Activated B cell treated with CpG ODN at 0.5 μM for 24 hours (primary cell): ENCODE measurements at regions not wholly inside any gene's neighbourhood (a gene's known extent, or its start where the extent isn't known, plus 50 kb on each side); places are given as distances from the start of the nearest gene placed in this dataset.

Source experiments
- ATAC-seq: fragments of 200-7000 bp; cut with Tn5 transposase; one replicate; pipeline ENCODE4 v1.10.0; 2021; ENCODE audit warnings: low read depth, mild to moderate bottlenecking, moderate library complexity
- CTCF ChIA-PET: fragments of 350-600 bp; sonication (Branson Sonifier 250); formaldehyde crosslinking; loops from one replicate; lab custom pipeline; 2021; ENCODE audit warnings: antibody characterized with exemption; lab: Charles Lee
- POLR2A ChIA-PET: fragments of 350-600 bp; sonication (Branson Sonifier 250); formaldehyde crosslinking; loops from one replicate; lab custom pipeline; 2021; ENCODE audit warnings: antibody characterized with exemption; lab: Charles Lee
- DNase-seq: peaks from one replicate; pipeline ENCODE4 v3.0.0; 2022
- H3K27ac Mint-ChIP-seq: one replicate; pipeline ENCODE4 v1.8.0; 2020; ENCODE audit warnings: mixed read lengths
- H3K27me3 Mint-ChIP-seq: one replicate; pipeline ENCODE4 v1.8.0; 2021; ENCODE audit warnings: mixed read lengths
- H3K36me3 Mint-ChIP-seq: one replicate; pipeline ENCODE4 v1.8.0; 2021; ENCODE audit warnings: low read depth, mixed read lengths
- H3K4me1 Mint-ChIP-seq: one replicate; pipeline ENCODE4 v1.8.0; 2021; ENCODE audit warnings: mixed read lengths
- H3K4me3 Mint-ChIP-seq: one replicate; pipeline ENCODE4 v1.8.0; 2020; ENCODE audit warnings: mild to moderate bottlenecking, mixed read lengths
- H3K9me3 Mint-ChIP-seq: one replicate; pipeline ENCODE4 v1.8.0; 2020; ENCODE audit warnings: mixed read lengths
- intact Hi-C: fragments of 100-400 bp; cut with micrococcal nuclease; formaldehyde crosslinking; loops from one replicate; pipeline ENCODE4 v1.15.1; 2024
- TF ChIP-seq, protein P1 (sequence below): fragments of 200-600 bp; IDR thresholded peaks from one replicate; pipeline ENCODE4 v1.8.0; 2022; ENCODE audit warnings: antibody characterized with exemption, mild to moderate bottlenecking

DNA sequence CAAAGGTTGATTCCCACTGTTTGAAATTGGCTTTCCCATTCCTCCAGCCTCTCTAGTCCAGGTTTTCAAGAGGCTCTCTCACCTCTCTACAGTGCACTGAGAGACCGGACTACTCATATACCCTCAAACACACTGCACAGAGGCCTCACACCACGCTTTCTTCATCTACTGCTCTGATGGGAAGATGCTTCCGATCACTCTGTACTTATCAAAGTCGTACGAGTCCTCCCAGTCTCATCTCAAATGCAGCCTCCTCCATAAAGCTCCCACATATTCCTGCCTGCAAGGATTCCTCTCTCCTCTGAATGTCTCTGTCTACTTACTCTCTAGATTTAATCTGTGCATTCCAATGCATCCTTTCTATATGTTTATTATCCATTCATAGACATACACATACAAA, 164.4 kb downstream of the EFNB2 start:
- no peak for DNase-seq
- POLR2A ChIA-PET, result no interaction called here
- Mint-ChIP-seq H3K27me3 (peaks cover 2% of the 10 kb centered on the region), H3K9me3 (peaks cover 2% of the 10 kb centered on the region), H3K36me3 (no peaks in the 10 kb centered on the region), H3K4me1 (peaks cover 16% of the 10 kb centered on the region), H3K4me3 (no peak overlapping the region), H3K27ac (no peak overlapping the region)
- no peak for ATAC-seq
- TF ChIP-seq, protein P1, sequence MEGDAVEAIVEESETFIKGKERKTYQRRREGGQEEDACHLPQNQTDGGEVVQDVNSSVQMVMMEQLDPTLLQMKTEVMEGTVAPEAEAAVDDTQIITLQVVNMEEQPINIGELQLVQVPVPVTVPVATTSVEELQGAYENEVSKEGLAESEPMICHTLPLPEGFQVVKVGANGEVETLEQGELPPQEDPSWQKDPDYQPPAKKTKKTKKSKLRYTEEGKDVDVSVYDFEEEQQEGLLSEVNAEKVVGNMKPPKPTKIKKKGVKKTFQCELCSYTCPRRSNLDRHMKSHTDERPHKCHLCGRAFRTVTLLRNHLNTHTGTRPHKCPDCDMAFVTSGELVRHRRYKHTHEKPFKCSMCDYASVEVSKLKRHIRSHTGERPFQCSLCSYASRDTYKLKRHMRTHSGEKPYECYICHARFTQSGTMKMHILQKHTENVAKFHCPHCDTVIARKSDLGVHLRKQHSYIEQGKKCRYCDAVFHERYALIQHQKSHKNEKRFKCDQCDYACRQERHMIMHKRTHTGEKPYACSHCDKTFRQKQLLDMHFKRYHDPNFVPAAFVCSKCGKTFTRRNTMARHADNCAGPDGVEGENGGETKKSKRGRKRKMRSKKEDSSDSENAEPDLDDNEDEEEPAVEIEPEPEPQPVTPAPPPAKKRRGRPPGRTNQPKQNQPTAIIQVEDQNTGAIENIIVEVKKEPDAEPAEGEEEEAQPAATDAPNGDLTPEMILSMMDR, result no peak
- intact Hi-C loops, result no loop called here
- CTCF ChIA-PET, result no interaction called here

DNA sequence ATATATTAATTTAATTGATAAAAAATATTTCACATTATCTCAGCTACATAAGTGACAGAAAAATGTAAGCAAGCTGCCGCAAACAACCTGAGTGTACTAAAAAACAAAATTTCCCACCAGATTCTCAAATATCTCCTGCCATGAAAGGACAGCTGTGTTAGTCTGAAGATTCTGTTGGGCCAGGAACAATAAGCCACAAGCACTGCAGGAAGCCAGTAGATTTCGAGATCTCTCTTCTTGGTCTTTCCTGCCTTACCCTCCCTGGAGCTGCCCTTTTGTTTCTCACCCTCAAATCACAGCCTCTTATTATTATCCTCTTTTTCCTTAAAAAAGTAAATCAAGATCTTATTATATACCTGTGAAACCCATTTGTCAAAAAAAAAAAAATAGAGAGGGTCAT, 165.6 kb downstream of the EFNB2 start:
- ChIA-PET CTCF (no interaction called here), POLR2A (no interaction called here)
- Mint-ChIP-seq H3K36me3 (no peaks in the 10 kb centered on the region), H3K27ac (no peak overlapping the region), H3K9me3 (peaks cover 6% of the 10 kb centered on the region), H3K4me3 (no peak overlapping the region), H3K27me3 (peaks cover 2% of the 10 kb centered on the region), H3K4me1 (peaks cover 16% of the 10 kb centered on the region)
- TF ChIP-seq, protein P1, result no peak
- ATAC-seq, result no peak
- DNase-seq, result no peak
- intact Hi-C loops, result no loop called here

DNA sequence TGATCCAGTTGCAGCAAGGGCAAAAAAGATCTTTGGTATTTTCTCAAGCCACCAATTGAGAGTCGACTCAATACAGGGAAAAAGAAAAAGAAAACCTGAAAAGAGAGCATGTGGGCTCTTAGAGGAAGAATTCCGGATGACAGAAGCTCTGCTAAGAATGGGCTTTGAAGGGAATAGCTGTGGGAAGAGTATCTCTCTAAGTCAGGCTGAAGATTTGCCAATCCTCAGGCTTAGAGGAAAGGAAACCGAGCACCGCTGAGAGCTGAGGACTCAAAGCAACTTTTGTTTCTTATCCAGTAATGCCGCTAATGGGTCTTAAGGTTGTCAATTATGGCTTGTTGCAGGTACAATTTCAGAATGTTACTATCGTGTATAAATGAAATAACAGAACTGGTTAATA, 166.4 kb downstream of the EFNB2 start:
- CTCF ChIA-PET, result no interaction called here
- Mint-ChIP-seq H3K36me3 (no peaks in the 10 kb centered on the region), H3K9me3 (peaks cover 9% of the 10 kb centered on the region), H3K27me3 (peaks cover 2% of the 10 kb centered on the region), H3K4me1 (peaks cover 14% of the 10 kb centered on the region), H3K4me3 (no peak overlapping the region), H3K27ac (no peak overlapping the region)
- ATAC-seq (no peak), DNase-seq (no peak)
- intact Hi-C loops, result no loop called here
- POLR2A ChIA-PET, result no interaction called here
- TF ChIP-seq, protein P1, result no peak

DNA sequence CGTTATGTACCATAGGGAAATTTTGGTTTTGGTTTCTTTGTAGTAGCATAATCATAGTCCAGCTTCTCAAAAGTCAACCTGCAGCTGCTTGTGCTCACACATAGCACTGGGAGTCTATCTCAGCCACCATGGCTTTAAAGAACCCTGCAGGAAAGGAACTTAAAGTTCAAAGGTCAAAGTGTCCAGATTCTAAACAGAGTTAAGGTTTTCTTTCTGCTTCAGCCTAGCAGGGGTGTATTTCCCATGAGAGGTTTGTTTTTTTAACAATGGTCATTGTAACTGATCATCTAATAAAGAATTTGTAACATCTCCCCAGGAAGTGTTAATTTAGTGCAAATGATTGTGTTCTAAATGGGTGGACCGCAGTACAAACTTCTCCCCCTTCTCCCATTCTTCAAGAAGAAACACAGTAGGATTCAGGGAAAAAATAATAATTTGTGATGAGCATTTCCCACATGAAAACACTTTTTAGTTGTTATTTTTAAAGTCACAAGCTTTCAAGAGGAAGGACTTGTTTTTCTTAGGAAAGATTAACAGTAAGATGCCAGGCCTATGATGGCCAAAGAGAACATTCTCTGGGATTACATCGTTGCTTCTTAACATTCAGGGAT, 168.0 kb downstream of the EFNB2 start:
- no peak overlapping the region for H3K27ac Mint-ChIP-seq
- DNase-seq, result no peak
- intact Hi-C loops, result no loop called here
- H3K9me3 Mint-ChIP-seq, result peaks cover 9% of the 10 kb centered on the region
- peaks cover 2% of the 10 kb centered on the region for H3K27me3 Mint-ChIP-seq
- POLR2A ChIA-PET, result no interaction called here
- CTCF ChIA-PET, result no interaction called here
- no peak for ATAC-seq
- TF ChIP-seq, protein P1, result no peak
- H3K4me1 Mint-ChIP-seq, result no peaks in the 10 kb centered on the region
- no peaks in the 10 kb centered on the region for H3K36me3 Mint-ChIP-seq
- no peak overlapping the region for H3K4me3 Mint-ChIP-seq

DNA sequence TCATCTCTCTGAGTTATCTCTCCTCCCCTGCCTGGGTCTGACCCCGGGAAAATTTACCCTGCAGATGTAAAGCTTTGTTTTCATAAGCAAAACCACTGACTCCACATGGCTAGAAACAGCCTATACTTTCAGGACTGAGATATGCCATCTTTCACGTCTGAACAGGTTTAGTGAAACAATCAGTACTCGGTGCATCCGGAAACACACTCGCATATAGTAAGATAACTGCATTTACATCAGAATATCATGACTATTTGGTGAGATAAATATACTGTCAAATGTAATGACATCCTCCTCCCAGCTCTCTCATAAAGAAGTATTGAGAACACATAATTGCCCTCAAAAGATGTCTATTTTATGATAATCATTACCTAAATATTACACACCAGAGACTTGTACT, 172.8 kb downstream of the EFNB2 start:
- ChIA-PET CTCF (no interaction called here), POLR2A (no interaction called here)
- H3K4me1 Mint-ChIP-seq, result no peaks in the 10 kb centered on the region
- no peaks in the 10 kb centered on the region for H3K27me3 Mint-ChIP-seq
- H3K36me3 Mint-ChIP-seq, result no peaks in the 10 kb centered on the region
- DNase-seq, result no peak
- intact Hi-C loops, result no loop called here
- TF ChIP-seq, protein P1, result no peak
- no peak overlapping the region for H3K4me3 Mint-ChIP-seq
- peaks cover 16% of the 10 kb centered on the region for H3K9me3 Mint-ChIP-seq
- no peak for ATAC-seq
- H3K27ac Mint-ChIP-seq, result no peak overlapping the region
